Testis (tissue), 2 donors: ENCODE measurements at regions not wholly inside any gene's neighbourhood (a gene's known extent, or its start where the extent isn't known, plus 50 kb on each side); places are given as distances from the start of the nearest gene placed in this dataset.

Experiments used
- POLR2A ChIP-seq: fragments of 450-650 bp; IDR thresholded peaks from one replicate; pipeline ENCODE4 v1.6.1; 2017; ENCODE audit warnings: antibody characterized with exemption, mild to moderate bottlenecking, moderate library complexity
- TF ChIP-seq, protein P1 (sequence below), 3 experiments: fragments of 450-650 bp in 2 of 3; fragments of 200-600 bp in 1 of 3; sonication (generic) in 1 of 3; IDR thresholded peaks; one replicate each; pipeline ENCODE4 v1.5.1; 2016 to 2019; ENCODE audit warnings: antibody characterized with exemption in 3 of 3, mild to moderate bottlenecking in 2 of 3, moderate library complexity in 1 of 3

GRCh38 chr11:56842814-56843794, 94.6 kb upstream of the OR9G4 start:
- TF ChIP-seq, protein P1, sequence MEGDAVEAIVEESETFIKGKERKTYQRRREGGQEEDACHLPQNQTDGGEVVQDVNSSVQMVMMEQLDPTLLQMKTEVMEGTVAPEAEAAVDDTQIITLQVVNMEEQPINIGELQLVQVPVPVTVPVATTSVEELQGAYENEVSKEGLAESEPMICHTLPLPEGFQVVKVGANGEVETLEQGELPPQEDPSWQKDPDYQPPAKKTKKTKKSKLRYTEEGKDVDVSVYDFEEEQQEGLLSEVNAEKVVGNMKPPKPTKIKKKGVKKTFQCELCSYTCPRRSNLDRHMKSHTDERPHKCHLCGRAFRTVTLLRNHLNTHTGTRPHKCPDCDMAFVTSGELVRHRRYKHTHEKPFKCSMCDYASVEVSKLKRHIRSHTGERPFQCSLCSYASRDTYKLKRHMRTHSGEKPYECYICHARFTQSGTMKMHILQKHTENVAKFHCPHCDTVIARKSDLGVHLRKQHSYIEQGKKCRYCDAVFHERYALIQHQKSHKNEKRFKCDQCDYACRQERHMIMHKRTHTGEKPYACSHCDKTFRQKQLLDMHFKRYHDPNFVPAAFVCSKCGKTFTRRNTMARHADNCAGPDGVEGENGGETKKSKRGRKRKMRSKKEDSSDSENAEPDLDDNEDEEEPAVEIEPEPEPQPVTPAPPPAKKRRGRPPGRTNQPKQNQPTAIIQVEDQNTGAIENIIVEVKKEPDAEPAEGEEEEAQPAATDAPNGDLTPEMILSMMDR (IDR thresholded peaks at IDR 0.05), result no peak
- no peak for TF ChIP-seq POLR2A
